ENCODE measurements at regions not wholly inside any gene's neighbourhood (a gene's known extent, or its start where the extent isn't known, plus 50 kb on each side); places are given as distances from the start of the nearest gene placed in this dataset.

DNA sequence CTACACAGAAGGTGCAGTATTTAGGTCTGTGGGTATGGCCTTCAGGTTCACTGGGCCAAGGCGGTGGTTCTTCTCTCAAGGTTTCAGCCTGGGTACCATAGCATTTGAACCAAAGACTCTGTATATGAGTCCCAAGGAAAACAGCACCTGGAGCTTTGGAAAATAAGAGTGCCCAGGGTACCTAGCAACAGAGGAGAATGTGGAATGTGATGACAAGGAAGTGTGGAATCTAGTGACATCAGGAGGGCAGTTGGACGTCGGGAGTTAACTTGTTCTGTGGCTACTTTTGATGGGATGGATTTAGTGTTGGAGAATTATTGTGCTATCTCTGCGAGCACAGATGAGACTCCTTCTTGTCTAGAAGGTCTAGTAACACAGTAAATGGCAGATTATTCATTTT is 201.2 kb downstream of the NOL4 start:
- Histone ChIP-seq H3K27ac (no peak overlapping the region), H3K9me3 (no peaks in the 10 kb centered on the region), H3K27me3 (no peaks in the 10 kb centered on the region), H3K36me3 (no peaks in the 10 kb centered on the region), H3K4me3 (no peak overlapping the region), H3K4me1 (no peaks in the 10 kb centered on the region)
- TF ChIP-seq POLR2A (IDR thresholded peaks at IDR 0.05) (no peak), EP300 (IDR thresholded peaks at IDR 0.05) (no peak)
- TF ChIP-seq, protein P1, sequence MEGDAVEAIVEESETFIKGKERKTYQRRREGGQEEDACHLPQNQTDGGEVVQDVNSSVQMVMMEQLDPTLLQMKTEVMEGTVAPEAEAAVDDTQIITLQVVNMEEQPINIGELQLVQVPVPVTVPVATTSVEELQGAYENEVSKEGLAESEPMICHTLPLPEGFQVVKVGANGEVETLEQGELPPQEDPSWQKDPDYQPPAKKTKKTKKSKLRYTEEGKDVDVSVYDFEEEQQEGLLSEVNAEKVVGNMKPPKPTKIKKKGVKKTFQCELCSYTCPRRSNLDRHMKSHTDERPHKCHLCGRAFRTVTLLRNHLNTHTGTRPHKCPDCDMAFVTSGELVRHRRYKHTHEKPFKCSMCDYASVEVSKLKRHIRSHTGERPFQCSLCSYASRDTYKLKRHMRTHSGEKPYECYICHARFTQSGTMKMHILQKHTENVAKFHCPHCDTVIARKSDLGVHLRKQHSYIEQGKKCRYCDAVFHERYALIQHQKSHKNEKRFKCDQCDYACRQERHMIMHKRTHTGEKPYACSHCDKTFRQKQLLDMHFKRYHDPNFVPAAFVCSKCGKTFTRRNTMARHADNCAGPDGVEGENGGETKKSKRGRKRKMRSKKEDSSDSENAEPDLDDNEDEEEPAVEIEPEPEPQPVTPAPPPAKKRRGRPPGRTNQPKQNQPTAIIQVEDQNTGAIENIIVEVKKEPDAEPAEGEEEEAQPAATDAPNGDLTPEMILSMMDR (IDR thresholded peaks at IDR 0.05), result no peak
- DNase-seq (ENCODE audit: low spot score in 2 of 2), result no peak
- WGBS, 2 donors, result 69 to 74% methylated on average over 4 of the region's 4 CpGs

DNA sequence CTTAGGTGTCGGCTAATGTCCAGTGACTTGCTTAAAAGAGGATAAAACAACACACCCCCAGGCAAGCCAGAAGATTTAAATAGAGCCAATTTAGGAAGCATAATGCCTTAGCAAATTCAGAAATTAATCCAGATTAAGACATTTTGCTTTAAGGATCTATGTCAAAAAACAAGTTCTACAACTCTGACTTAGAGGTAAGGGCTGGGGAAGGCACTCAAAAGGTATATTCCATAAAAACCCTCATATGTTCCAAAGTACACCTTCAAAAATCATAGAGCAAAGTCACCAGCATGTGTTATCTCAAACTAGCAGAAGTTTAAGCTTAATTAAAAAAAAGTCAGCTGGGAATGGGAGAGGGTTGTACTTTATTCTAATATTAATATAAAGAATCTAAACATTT is 206.4 kb downstream of the NOL4 start:
- Histone ChIP-seq H3K27ac (no peak overlapping the region), H3K4me3 (no peak overlapping the region), H3K27me3 (no peaks in the 10 kb centered on the region), H3K36me3 (no peaks in the 10 kb centered on the region), H3K4me1 (no peaks in the 10 kb centered on the region), H3K9me3 (no peaks in the 10 kb centered on the region)
- 70 to 72% methylated on average over 1 of the region's 1 CpG for WGBS, 2 donors
- TF ChIP-seq POLR2A (IDR thresholded peaks at IDR 0.05) (no peak), EP300 (IDR thresholded peaks at IDR 0.05) (no peak)
- DNase-seq (ENCODE audit: low spot score in 2 of 2), result no peak

DNA sequence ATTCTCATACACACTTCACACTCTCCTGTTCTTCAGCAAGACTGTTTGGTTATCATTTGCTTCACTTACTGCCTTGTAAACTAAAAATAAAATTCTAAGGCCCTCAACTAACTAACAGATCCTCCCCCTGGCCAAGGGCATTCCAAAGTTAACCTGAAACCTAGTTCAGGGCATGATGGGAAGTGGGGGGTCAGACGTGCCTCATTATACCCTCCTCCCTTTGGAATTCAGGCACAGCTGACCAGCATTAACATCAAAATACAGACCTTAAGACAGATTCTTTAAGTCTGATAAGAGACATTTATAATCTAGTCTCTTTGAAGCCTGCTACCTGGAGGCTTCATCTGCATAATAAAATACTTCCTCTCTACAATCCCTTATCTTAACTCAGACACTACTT is 221.0 kb downstream of the NOL4 start:
- Histone ChIP-seq H3K4me1 (no peaks in the 10 kb centered on the region), H3K4me3 (no peak overlapping the region), H3K27me3 (no peaks in the 10 kb centered on the region), H3K36me3 (no peaks in the 10 kb centered on the region), H3K27ac (no peak overlapping the region), H3K9me3 (no peaks in the 10 kb centered on the region)
- TF ChIP-seq EP300 (IDR thresholded peaks at IDR 0.05) (no peak), POLR2A (IDR thresholded peaks at IDR 0.05) (no peak)
- TF ChIP-seq, protein P1 (IDR thresholded peaks at IDR 0.05), result no peak
- WGBS, 2 donors, result 17 to 23% methylated on average over 1 of the region's 1 CpG
- no peak for DNase-seq (ENCODE audit: low spot score in 2 of 2)

DNA sequence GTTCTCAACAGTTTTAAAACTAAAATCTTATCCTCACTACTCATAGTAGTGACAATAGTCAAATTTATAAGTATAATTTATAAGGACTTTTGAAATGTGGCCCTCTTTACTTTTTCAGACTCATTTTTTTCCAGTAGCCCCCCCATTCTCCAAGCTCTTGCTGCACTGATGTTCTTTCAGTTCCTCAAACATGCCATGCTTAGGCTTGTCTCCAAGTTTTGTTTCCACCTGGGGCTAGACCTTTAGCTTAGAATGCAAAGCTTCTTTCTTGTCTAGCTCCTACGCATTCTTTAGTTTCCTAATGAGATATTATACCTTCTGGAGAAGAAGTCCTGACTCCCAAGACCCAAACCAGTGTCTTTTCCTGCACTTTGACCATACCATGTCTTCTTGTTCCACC is 222.6 kb downstream of the NOL4 start:
- WGBS, 2 donors, result 81 to 85% methylated on average over 1 of the region's 1 CpG
- no peaks in the 10 kb centered on the region for H3K36me3 ChIP-seq
- H3K4me3 ChIP-seq, result no peak overlapping the region
- H3K9me3 ChIP-seq, result peaks cover 0 to 2% (median 0%) of the 10 kb centered on the region in 4 donors
- no peak overlapping the region for H3K27ac ChIP-seq
- H3K4me1 ChIP-seq, result no peaks in the 10 kb centered on the region
- DNase-seq (ENCODE audit: low spot score in 2 of 2), result no peak
- TF ChIP-seq, protein P1 (IDR thresholded peaks at IDR 0.05), result no peak
- no peaks in the 10 kb centered on the region for H3K27me3 ChIP-seq

DNA sequence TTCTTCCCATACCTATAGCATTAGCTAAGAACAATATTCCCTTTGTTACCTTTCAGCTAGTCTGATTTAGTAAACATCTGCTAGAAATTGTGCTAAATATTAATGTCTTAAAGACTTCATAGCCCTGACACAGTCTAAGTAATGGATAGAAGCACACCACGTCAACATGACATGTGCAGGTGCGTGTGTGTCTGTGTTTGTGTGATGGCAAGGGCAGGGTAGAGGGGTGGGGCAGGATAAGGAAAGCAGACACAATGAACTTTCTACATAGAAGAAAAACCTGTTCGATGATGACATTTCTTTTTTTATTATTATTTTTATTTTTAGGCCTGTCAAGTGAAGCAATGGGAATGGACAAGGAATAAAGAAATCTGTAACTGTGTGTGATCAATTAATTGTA is 223.3 kb downstream of the NOL4 start:
- H3K4me3 ChIP-seq, result no peak overlapping the region
- DNase-seq (ENCODE audit: low spot score in 2 of 2), result no peak
- no peaks in the 10 kb centered on the region for H3K4me1 ChIP-seq
- H3K27me3 ChIP-seq, result no peaks in the 10 kb centered on the region
- H3K9me3 ChIP-seq, result peaks cover 0 to 4% (median 0%) of the 10 kb centered on the region in 4 donors
- no peak for TF ChIP-seq EP300 (IDR thresholded peaks at IDR 0.05)
- TF ChIP-seq, protein P1 (IDR thresholded peaks at IDR 0.05), result no peak
- no peak for TF ChIP-seq POLR2A (IDR thresholded peaks at IDR 0.05)
- H3K36me3 ChIP-seq, result no peaks in the 10 kb centered on the region
- H3K27ac ChIP-seq, result no peak overlapping the region
- 87 to 91% methylated on average over 3 of the region's 3 CpGs for WGBS, 2 donors

DNA sequence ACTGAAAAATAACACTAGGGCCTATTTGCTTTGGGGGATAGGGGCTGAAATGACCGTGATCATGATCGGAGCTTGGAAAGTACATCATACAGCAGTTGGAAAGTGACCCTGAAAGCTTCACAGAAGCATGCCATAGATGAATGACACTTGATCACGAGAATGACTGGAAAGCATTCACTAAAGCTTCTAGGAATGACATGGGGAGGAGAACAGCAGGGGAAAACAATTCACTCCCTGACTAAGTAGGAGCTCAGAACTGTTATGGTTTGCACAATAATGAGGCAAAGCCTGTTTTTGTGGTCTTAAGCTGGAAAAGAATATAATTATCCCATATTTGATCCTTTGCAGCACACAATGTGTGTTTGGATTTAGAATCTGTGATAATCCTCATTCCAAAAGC is 237.5 kb downstream of the NOL4 start:
- TF ChIP-seq, protein P1 (IDR thresholded peaks at IDR 0.05), result no peak
- TF ChIP-seq POLR2A (IDR thresholded peaks at IDR 0.05), result no peak
- no peak for TF ChIP-seq EP300 (IDR thresholded peaks at IDR 0.05)
- no peaks in the 10 kb centered on the region for H3K36me3 ChIP-seq
- no peak overlapping the region for H3K27ac ChIP-seq
- no peak for DNase-seq (ENCODE audit: low spot score in 2 of 2)
- WGBS, 2 donors, result 52 to 58% methylated on average over 3 of the region's 3 CpGs
- no peaks in the 10 kb centered on the region for H3K27me3 ChIP-seq
- H3K9me3 ChIP-seq, result no peaks in the 10 kb centered on the region
- no peak overlapping the region for H3K4me3 ChIP-seq
- H3K4me1 ChIP-seq, result no peaks in the 10 kb centered on the region

Measured in tibial nerve (tissue), 4 donors.